Smooth muscle cell (in vitro differentiated cells): ENCODE measurements at regions not wholly inside any gene's neighbourhood (a gene's known extent, or its start where the extent isn't known, plus 50 kb on each side); places are given as distances from the start of the nearest gene placed in this dataset.

Experiments
- DNase-seq: peaks from one replicate; lab custom pipeline; 2025; ENCODE audit not compliant: unreplicated experiment; lab: John Stamatoyannopoulos, UW
- H2AFZ ChIP-seq: fragments of 200-600 bp; sonication (generic); 2 replicates; pipeline ENCODE4 v1.6.0; 2016; ENCODE audit warnings: antibody characterized with exemption, low read depth, mild to moderate bottlenecking
- H3F3A ChIP-seq: fragments of 200-600 bp; sonication (generic); 2 replicates; pipeline ENCODE4 v1.6.0; 2017; ENCODE audit warnings: antibody characterized with exemption, low read depth
- H3K27ac ChIP-seq: fragments of 200-600 bp; sonication (generic); 2 replicates; pipeline ENCODE4 v1.5.1; 2016; ENCODE audit warnings: low read depth, mild to moderate bottlenecking
- H3K27me3 ChIP-seq: fragments of 200-600 bp; sonication (generic); 2 replicates; pipeline ENCODE4 v1.6.1; 2016; ENCODE audit warnings: low read depth, mild to moderate bottlenecking
- H3K36me3 ChIP-seq: fragments of 200-600 bp; sonication (generic); 2 replicates; pipeline ENCODE4 v1.5.1; 2016; ENCODE audit warnings: low read depth
- H3K4me1 ChIP-seq: fragments of 200-600 bp; sonication (generic); 2 replicates; pipeline ENCODE4 v1.5.1; 2016; ENCODE audit warnings: low read depth
- H3K4me2 ChIP-seq: fragments of 200-600 bp; sonication (generic); 2 replicates; pipeline ENCODE4 v1.6.0; 2016; ENCODE audit warnings: mild to moderate bottlenecking
- H3K4me3 ChIP-seq: fragments of 200-600 bp; sonication (generic); 2 replicates; pipeline ENCODE4 v1.5.1; 2016; ENCODE audit warnings: mild to moderate bottlenecking
- H3K79me2 ChIP-seq: fragments of 200-600 bp; sonication (generic); 2 replicates; pipeline ENCODE4 v1.6.0; 2016; ENCODE audit warnings: low read depth, mild to moderate bottlenecking
- H3K9ac ChIP-seq: fragments of 200-600 bp; sonication (generic); 2 replicates; pipeline ENCODE4 v1.6.0; 2016; ENCODE audit warnings: low read depth
- H3K9me3 ChIP-seq: fragments of 200-600 bp; sonication (generic); replicated peaks from 2 replicates; pipeline ENCODE4 v1.5.1; 2016; ENCODE audit warnings: low read depth
- H4K20me1 ChIP-seq: fragments of 200-600 bp; sonication (generic); 2 replicates; pipeline ENCODE4 v1.6.0; 2016; ENCODE audit warnings: low read depth
- WGBS: methylation state at CpG from one replicate; pipeline ENCODE4 v1.1.7; 2016; ENCODE audit warnings: low lambda C conversion rate; 5-methylcytosine and 5-hydroxymethylcytosine counted together
- TF ChIP-seq, protein P1 (sequence below): fragments of 200-600 bp; sonication (generic); IDR thresholded peaks from 2 replicates; pipeline ENCODE4 v1.5.1; 2017; ENCODE audit warnings: borderline replicate concordance, mild to moderate bottlenecking, antibody characterized with exemption; ENCODE audit not compliant: insufficient read depth, poor library complexity, severe bottlenecking

DNA sequence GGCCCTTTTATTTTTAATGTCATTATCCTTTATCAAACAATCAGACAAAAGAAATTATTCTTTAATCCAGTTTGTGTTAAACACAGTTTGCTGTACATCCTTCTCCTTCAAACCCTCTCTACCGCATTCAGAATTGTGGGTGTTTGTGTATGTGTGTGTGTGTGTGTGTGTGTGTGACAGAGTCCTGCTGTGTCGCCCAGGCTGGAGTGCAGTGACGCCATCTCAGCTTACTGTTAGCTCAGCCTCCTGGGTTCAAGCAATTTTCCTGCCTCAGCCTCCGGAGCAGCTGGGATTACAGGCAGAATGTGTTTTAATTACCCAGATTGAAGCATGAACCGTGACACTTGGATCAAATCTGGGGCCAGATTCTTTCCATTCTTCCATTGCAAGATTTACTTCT, 723.7 kb downstream of the DCDC2C start:
- Histone ChIP-seq H4K20me1 (no peaks in the 10 kb centered on the region), H3K9ac (no peak overlapping the region), H3K27me3 (no peaks in the 10 kb centered on the region), H3K9me3 (no peaks in the 10 kb centered on the region), H2AFZ (no peak overlapping the region), H3F3A (no peaks in the 10 kb centered on the region), H3K4me3 (no peak overlapping the region), H3K4me1 (no peaks in the 10 kb centered on the region), H3K79me2 (no peaks in the 10 kb centered on the region), H3K4me2 (no peak overlapping the region), H3K27ac (no peak overlapping the region), H3K36me3 (no peaks in the 10 kb centered on the region)
- TF ChIP-seq, protein P1, sequence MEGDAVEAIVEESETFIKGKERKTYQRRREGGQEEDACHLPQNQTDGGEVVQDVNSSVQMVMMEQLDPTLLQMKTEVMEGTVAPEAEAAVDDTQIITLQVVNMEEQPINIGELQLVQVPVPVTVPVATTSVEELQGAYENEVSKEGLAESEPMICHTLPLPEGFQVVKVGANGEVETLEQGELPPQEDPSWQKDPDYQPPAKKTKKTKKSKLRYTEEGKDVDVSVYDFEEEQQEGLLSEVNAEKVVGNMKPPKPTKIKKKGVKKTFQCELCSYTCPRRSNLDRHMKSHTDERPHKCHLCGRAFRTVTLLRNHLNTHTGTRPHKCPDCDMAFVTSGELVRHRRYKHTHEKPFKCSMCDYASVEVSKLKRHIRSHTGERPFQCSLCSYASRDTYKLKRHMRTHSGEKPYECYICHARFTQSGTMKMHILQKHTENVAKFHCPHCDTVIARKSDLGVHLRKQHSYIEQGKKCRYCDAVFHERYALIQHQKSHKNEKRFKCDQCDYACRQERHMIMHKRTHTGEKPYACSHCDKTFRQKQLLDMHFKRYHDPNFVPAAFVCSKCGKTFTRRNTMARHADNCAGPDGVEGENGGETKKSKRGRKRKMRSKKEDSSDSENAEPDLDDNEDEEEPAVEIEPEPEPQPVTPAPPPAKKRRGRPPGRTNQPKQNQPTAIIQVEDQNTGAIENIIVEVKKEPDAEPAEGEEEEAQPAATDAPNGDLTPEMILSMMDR = no peak
- no peak for DNase-seq
- 83% methylated on average over 5 of the region's 5 CpGs for WGBS

DNA sequence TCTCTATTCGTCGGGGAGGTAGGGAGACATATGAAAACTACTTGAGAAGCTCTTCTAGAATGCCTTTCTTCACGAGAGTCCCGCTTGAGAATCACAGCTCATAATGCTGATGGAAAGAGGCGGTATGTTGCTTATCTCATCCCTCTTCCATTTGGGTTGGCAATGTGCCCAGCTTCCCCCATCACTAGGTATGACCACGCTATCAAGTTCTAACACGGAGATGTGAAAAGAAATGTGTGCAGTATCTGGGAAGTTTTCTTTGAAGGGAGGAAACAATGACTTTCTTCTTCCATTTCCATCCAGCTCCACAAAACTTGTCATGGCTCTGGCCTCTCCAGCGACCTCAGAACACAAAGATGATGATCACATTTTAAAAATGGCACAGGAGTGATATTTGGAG, 742.4 kb downstream of the DCDC2C start:
- no peak overlapping the region for H3K4me2 ChIP-seq
- no peaks in the 10 kb centered on the region for H3F3A ChIP-seq
- H3K4me1 ChIP-seq = no peaks in the 10 kb centered on the region
- H3K9me3 ChIP-seq = no peaks in the 10 kb centered on the region
- no peak overlapping the region for H3K9ac ChIP-seq
- no peaks in the 10 kb centered on the region for H3K27me3 ChIP-seq
- WGBS = 73% methylated on average over 8 of the region's 8 CpGs
- H3K36me3 ChIP-seq = no peaks in the 10 kb centered on the region
- DNase-seq = no peak
- no peak overlapping the region for H3K4me3 ChIP-seq
- H3K79me2 ChIP-seq = no peaks in the 10 kb centered on the region
- TF ChIP-seq, protein P1 = no peak
- H2AFZ ChIP-seq = no peak overlapping the region
- H4K20me1 ChIP-seq = no peaks in the 10 kb centered on the region
- no peak overlapping the region for H3K27ac ChIP-seq

DNA sequence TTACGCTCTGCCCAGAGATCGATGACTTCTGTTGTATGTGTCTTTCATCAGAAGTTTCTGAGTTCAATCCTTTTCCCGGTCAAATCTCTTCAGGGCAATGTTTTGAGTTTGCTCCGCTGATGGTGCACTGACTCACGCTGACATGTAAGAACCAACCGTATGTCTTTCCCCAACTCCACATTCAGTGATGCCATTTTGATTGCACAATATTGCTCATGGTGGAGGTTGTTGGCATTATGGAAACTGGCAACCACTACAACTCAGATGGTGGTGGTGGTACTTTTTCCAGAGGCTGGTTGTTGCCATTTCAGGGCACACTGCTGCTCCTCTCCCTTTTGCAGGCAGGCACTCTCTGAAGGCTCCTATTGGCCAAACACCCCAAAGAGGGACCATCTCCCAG, 751.5 kb downstream of the DCDC2C start:
- no peaks in the 10 kb centered on the region for H3K27me3 ChIP-seq
- H3K4me2 ChIP-seq = no peak overlapping the region
- H3K4me3 ChIP-seq = no peak overlapping the region
- H2AFZ ChIP-seq = no peak overlapping the region
- H3K9me3 ChIP-seq = no peaks in the 10 kb centered on the region
- H3K27ac ChIP-seq = no peak overlapping the region
- TF ChIP-seq, protein P1 = no peak
- H3K36me3 ChIP-seq = no peaks in the 10 kb centered on the region
- H3K79me2 ChIP-seq = no peaks in the 10 kb centered on the region
- DNase-seq = no peak
- no peaks in the 10 kb centered on the region for H4K20me1 ChIP-seq
- H3F3A ChIP-seq = no peaks in the 10 kb centered on the region
- WGBS = 85% methylated on average over 6 of the region's 6 CpGs
- H3K9ac ChIP-seq = no peak overlapping the region
- H3K4me1 ChIP-seq = no peaks in the 10 kb centered on the region

DNA sequence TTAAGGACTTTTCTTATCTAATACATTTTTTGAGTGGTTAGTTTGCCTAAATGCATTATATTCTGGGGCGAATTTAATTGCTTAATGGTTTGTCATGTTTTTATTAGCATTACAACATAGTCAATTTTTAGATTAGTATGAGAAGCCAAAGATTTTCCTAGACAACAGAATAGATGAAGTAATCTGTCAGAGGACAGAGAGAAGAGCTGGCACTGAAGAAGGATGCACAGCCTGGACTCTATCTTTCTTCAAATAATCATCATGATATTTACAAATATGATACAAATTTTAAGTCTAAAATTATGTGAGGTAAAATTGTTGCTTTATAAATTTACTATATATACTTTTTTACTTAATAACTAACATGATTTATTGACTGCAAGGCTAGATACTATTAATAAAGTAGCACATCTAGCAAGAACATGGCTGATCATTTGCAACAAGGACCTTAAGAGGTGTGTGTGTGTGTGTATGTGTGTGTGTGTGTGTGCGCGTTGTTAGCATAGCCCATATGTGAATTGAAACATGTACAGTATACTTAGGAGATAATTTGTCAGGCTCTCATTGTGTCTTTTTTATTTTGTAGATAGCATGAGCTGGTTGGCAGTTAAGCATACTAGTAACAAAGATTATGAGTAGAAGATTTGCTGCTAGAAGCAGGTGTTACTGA, 752.2 kb downstream of the DCDC2C start:
- no peak overlapping the region for H3K9ac ChIP-seq
- WGBS = 83% methylated on average over 3 of the region's 3 CpGs
- H3K36me3 ChIP-seq = no peaks in the 10 kb centered on the region
- TF ChIP-seq, protein P1 = no peak
- no peaks in the 10 kb centered on the region for H3K79me2 ChIP-seq
- no peak overlapping the region for H2AFZ ChIP-seq
- H3K4me1 ChIP-seq = no peaks in the 10 kb centered on the region
- no peak overlapping the region for H3K4me3 ChIP-seq
- no peaks in the 10 kb centered on the region for H3K9me3 ChIP-seq
- no peaks in the 10 kb centered on the region for H4K20me1 ChIP-seq
- no peaks in the 10 kb centered on the region for H3F3A ChIP-seq
- DNase-seq = no peak
- H3K27me3 ChIP-seq = no peaks in the 10 kb centered on the region
- no peak overlapping the region for H3K4me2 ChIP-seq
- no peak overlapping the region for H3K27ac ChIP-seq
